ENCODE measurements at regions not wholly inside any gene's neighbourhood (a gene's known extent, or its start where the extent isn't known, plus 50 kb on each side); places are given as distances from the start of the nearest gene placed in this dataset.

DNA sequence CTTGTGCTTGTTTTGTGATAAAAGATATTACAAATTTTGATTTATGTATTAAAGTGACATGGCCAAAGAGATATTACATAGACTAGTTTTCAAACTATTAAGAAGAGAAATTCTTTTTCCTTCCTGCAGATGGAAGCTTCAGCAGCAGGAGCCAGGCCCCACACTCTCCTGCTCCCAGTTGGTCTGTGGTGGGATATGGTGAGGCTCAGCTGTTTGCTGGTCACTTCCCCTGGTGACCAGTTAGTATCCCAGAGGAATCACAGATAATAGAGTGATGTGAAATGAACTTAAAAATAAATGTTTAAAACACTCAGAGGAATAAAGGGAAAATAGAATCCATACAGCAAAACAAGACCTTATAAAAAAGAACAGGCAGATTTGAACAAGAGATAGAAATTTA lies 154.7 kb downstream of the KTN1 start:
- no peaks in the 10 kb centered on the region for H3K4me1 ChIP-seq (ENCODE audit: control insufficient read depth, insufficient read depth, low read length)
- H3K27me3 ChIP-seq (ENCODE audit: control insufficient read depth, insufficient read depth, low read length) = no peaks in the 10 kb centered on the region
- H3K9me3 ChIP-seq (ENCODE audit: control insufficient read depth, insufficient read depth, low read length) = no peaks in the 10 kb centered on the region
- H3K36me3 ChIP-seq (ENCODE audit: control insufficient read depth, insufficient read depth, low read length) = no peaks in the 10 kb centered on the region
- no peak overlapping the region for H3K4me3 ChIP-seq (ENCODE audit: low read depth, low read length)
- no peak overlapping the region for H3K9ac ChIP-seq (ENCODE audit: low read depth, low read length)

DNA sequence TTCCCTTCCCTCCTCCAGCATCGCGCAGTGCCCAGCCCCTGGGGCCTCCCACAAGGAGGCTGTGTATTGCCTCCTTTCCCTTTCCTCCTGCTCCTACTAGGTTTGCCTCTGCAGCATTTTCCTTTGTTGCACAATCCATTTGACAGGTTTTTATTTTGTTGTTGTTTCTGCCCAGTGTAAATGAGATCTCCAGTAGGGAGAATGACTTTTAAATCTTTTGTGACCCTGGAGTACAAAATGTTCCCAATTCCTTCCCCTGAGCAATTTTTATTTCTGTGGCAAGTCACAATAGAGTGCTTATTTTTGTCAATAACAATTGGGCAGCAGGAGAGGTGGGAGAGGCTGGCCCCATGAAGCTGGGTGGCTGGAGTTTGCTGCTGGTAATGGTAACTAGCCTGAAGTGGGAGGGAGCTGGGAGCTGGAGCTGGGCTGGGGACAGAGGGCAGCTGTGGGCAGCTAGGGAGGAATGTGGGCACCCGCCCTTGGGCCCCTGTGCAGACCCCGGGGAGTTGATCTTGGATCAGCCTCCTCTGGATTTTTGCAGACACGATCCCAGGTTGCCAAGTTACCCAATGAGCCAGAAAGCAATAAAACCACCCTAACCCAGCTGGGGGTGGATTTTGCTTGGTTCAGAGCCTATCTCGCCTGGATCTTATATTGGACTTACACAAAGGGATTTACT lies 160.1 kb downstream of the KTN1 start:
- Histone ChIP-seq H3K9me3 (ENCODE audit: control insufficient read depth, insufficient read depth, low read length) (no peaks in the 10 kb centered on the region), H3K9ac (ENCODE audit: low read depth, low read length) (no peak overlapping the region), H3K4me3 (ENCODE audit: low read depth, low read length) (no peak overlapping the region), H3K4me1 (ENCODE audit: control insufficient read depth, insufficient read depth, low read length) (no peaks in the 10 kb centered on the region), H3K36me3 (ENCODE audit: control insufficient read depth, insufficient read depth, low read length) (no peaks in the 10 kb centered on the region), H3K27me3 (ENCODE audit: control insufficient read depth, insufficient read depth, low read length) (no peaks in the 10 kb centered on the region)

DNA sequence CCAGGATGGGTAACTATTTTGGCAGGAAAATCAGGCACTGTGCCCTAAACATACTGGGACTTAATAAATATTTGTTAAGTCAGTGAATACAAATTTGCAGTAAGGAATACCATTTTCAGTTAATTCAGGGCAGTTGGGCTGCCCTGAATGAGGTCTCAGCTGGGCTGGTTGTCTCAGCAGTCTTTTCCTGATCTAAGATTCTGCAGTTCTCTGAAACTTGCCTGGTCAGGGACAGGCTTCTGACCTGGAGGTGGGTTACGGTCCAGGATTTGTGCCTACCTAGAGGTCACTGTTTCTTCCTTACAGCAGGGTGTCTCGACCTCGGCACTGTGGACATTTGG lies 160.6 kb downstream of the KTN1 start:
- no peak overlapping the region for H3K4me3 ChIP-seq (ENCODE audit: low read depth, low read length)
- H3K27me3 ChIP-seq (ENCODE audit: control insufficient read depth, insufficient read depth, low read length) = no peaks in the 10 kb centered on the region
- H3K36me3 ChIP-seq (ENCODE audit: control insufficient read depth, insufficient read depth, low read length) = no peaks in the 10 kb centered on the region
- H3K4me1 ChIP-seq (ENCODE audit: control insufficient read depth, insufficient read depth, low read length) = no peaks in the 10 kb centered on the region
- H3K9me3 ChIP-seq (ENCODE audit: control insufficient read depth, insufficient read depth, low read length) = no peaks in the 10 kb centered on the region
- no peak overlapping the region for H3K9ac ChIP-seq (ENCODE audit: low read depth, low read length)

DNA sequence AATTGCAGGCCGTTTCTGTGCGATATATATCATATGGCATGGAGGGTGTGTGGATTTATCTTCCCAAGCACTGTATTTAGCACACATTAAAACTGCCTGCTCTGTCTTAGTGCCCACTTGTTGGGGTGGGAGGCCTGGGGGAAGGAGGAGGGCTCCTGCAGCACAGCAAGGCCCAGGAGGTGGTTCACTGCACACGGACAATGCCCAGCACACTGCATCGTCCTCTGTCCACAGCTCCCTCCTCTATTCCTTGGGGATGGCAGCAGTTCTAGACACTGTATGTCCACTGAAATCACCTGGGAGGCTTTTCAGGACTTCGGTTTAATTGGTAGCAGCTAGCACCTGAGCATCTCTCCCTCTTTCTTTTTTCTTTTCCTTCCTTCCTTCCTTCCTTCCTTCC lies 161.2 kb downstream of the KTN1 start:
- H3K4me1 ChIP-seq (ENCODE audit: control insufficient read depth, insufficient read depth, low read length) = no peaks in the 10 kb centered on the region
- H3K9me3 ChIP-seq (ENCODE audit: control insufficient read depth, insufficient read depth, low read length) = no peaks in the 10 kb centered on the region
- no peaks in the 10 kb centered on the region for H3K36me3 ChIP-seq (ENCODE audit: control insufficient read depth, insufficient read depth, low read length)
- H3K4me3 ChIP-seq (ENCODE audit: low read depth, low read length) = no peak overlapping the region
- no peak overlapping the region for H3K9ac ChIP-seq (ENCODE audit: low read depth, low read length)
- no peaks in the 10 kb centered on the region for H3K27me3 ChIP-seq (ENCODE audit: control insufficient read depth, insufficient read depth, low read length)

DNA sequence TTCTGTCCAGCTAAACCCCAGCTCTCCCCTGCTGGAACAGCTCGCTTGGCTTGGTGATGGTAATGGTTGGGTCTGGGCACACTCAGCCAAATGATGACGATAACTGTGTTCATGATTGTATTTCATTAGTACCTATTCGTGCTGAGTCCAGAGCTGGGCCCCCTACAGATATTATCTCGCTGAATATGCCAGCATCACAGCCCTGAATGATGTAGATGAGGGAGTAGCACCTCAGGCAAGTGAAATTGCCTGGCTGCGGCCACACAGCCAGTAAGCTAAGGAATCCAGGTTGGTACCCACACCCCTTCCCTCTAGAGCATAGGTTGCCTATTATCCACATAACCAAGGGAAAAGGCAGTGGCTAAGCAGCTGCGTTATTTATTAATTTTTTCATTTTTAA lies 163.5 kb downstream of the KTN1 start:
- Histone ChIP-seq H3K9ac (ENCODE audit: low read depth, low read length) (no peak overlapping the region), H3K4me3 (ENCODE audit: low read depth, low read length) (no peak overlapping the region), H3K36me3 (ENCODE audit: control insufficient read depth, insufficient read depth, low read length) (no peaks in the 10 kb centered on the region), H3K9me3 (ENCODE audit: control insufficient read depth, insufficient read depth, low read length) (no peaks in the 10 kb centered on the region), H3K4me1 (ENCODE audit: control insufficient read depth, insufficient read depth, low read length) (no peaks in the 10 kb centered on the region), H3K27me3 (ENCODE audit: control insufficient read depth, insufficient read depth, low read length) (no peaks in the 10 kb centered on the region)

DNA sequence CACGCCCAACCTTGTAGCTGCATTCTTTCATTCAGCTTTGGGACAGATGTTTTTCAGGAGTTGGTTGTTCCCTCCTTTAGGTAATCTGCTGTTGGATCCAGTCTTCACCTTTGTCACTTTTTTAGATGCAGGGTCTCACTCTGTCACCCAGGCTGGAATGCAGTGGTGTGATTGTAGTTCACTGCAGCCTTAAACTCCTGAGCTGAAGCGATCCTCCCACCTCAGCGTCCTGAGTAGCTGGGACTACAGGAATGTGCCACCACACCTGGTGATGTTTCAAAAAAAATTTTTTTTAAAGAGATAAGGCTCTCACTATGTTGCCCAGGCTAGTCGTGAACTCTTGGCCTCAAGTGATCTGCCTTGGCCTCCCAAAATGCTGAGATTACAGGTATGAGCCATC lies 164.3 kb downstream of the KTN1 start:
- no peaks in the 10 kb centered on the region for H3K4me1 ChIP-seq (ENCODE audit: control insufficient read depth, insufficient read depth, low read length)
- H3K27me3 ChIP-seq (ENCODE audit: control insufficient read depth, insufficient read depth, low read length) = no peaks in the 10 kb centered on the region
- no peak overlapping the region for H3K4me3 ChIP-seq (ENCODE audit: low read depth, low read length)
- no peaks in the 10 kb centered on the region for H3K36me3 ChIP-seq (ENCODE audit: control insufficient read depth, insufficient read depth, low read length)
- H3K9me3 ChIP-seq (ENCODE audit: control insufficient read depth, insufficient read depth, low read length) = no peaks in the 10 kb centered on the region
- H3K9ac ChIP-seq (ENCODE audit: low read depth, low read length) = no peak overlapping the region

DNA sequence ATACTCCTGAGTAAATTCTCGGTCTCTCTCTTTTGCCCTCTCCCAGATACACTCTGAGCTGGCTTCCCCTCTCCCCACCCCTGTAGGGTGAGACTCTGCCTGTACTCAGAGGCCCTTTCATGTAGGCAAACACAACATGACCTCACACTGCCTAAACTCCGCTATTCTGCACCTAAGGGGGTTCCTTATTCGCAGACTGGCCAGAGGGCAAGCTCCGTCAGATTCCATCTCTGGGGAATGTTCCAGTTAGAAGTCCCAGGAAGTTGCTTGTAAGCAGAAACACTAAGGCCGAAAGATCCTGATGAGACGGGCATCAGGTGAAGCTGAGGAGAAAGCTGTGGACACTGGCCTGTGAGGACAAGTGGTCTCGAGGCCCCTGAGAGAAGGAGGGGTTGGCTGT lies 165.9 kb downstream of the KTN1 start:
- Histone ChIP-seq H3K4me3 (ENCODE audit: low read depth, low read length) (no peak overlapping the region), H3K4me1 (ENCODE audit: control insufficient read depth, insufficient read depth, low read length) (no peaks in the 10 kb centered on the region), H3K36me3 (ENCODE audit: control insufficient read depth, insufficient read depth, low read length) (no peaks in the 10 kb centered on the region), H3K9me3 (ENCODE audit: control insufficient read depth, insufficient read depth, low read length) (no peaks in the 10 kb centered on the region), H3K27me3 (ENCODE audit: control insufficient read depth, insufficient read depth, low read length) (no peaks in the 10 kb centered on the region), H3K9ac (ENCODE audit: low read depth, low read length) (no peak overlapping the region)

DNA sequence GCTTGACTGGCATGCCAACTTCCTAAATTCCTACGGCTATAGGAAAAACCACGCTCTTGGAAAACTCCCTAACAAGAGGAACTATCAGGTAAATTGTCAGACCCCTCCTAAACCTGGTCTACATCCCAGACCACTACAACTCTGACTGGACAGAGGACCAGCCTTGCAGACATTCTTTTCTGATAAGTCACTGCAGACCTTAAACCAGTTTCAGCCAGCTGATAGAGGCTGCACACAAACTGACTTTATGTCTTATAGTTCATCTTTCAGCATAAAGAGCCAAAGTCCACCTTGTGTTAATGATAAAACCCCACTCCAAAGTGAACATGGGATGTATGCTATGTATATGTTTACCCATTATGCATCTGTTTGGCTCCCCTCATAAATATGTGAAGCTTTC lies 166.6 kb downstream of the KTN1 start:
- Histone ChIP-seq H3K4me3 (ENCODE audit: low read depth, low read length) (no peak overlapping the region), H3K36me3 (ENCODE audit: control insufficient read depth, insufficient read depth, low read length) (no peaks in the 10 kb centered on the region)

DNA sequence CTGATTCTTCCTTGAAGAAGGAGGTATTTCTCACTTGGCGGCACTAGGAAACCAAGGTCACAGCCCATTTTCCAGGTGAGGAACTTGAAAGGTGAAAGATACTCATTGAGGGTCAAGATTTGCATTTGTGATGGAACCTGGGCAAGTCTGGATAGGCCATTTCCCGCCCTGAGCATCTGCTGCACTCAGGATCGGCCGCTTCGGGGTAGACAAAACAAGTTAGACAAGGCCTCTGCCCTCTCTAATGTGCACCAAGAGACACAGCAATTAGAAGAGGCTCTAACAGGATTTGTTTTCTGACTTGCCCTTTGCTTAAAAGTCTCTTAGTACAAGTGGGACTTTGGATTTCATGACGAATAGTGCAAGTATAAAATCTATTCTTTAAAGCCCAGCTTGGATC lies 167.2 kb downstream of the KTN1 start:
- H3K9ac ChIP-seq (ENCODE audit: low read depth, low read length) = no peak overlapping the region
- H3K27me3 ChIP-seq (ENCODE audit: control insufficient read depth, insufficient read depth, low read length) = no peaks in the 10 kb centered on the region

More for the DNA sequence above, 166.6 kb downstream of the KTN1 start:
- no peak overlapping the region for H3K9ac ChIP-seq (ENCODE audit: low read depth, low read length)
- no peaks in the 10 kb centered on the region for H3K9me3 ChIP-seq (ENCODE audit: control insufficient read depth, insufficient read depth, low read length)
- H3K27me3 ChIP-seq (ENCODE audit: control insufficient read depth, insufficient read depth, low read length) = no peaks in the 10 kb centered on the region
- H3K4me1 ChIP-seq (ENCODE audit: control insufficient read depth, insufficient read depth, low read length) = no peaks in the 10 kb centered on the region

DNA sequence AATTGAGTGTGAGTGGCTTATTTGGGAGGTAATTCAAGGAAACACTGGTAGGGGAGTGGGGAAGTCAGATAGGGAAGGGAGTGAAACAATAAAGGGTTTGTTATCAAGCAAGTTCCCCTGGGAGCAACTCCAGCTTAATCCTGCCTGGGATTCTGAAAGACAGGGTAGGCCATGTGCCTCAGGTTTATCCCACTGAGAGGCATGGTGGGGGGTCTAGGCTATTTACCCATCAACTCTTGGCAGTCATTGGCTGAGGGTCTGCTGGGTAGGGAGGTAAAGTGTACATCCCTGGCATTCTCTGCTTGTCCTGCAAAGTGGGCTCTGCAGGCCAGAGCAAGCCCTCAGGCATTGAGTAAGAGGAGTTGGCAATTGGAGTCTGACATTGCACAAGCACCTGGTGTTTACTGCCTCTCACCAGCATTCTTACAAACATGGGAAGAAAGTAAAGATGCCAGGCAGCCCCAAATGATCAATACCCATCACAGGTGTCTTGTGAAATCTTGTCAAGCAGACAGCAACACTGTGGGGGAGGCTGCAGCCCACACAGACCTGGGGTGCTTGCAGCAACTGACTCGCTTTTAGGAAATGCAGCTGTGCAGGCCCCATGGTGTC lies 169.3 kb downstream of the KTN1 start:
- H3K36me3 ChIP-seq (ENCODE audit: control insufficient read depth, insufficient read depth, low read length) = no peaks in the 10 kb centered on the region
- no peaks in the 10 kb centered on the region for H3K27me3 ChIP-seq (ENCODE audit: control insufficient read depth, insufficient read depth, low read length)
- peaks cover 13% of the 10 kb centered on the region for H3K4me1 ChIP-seq (ENCODE audit: control insufficient read depth, insufficient read depth, low read length)
- H3K9me3 ChIP-seq (ENCODE audit: control insufficient read depth, insufficient read depth, low read length) = no peaks in the 10 kb centered on the region
- H3K9ac ChIP-seq (ENCODE audit: low read depth, low read length) = no peak overlapping the region
- no peak overlapping the region for H3K4me3 ChIP-seq (ENCODE audit: low read depth, low read length)

More for the DNA sequence above, 167.2 kb downstream of the KTN1 start:
- H3K4me3 ChIP-seq (ENCODE audit: low read depth, low read length) = no peak overlapping the region
- H3K4me1 ChIP-seq (ENCODE audit: control insufficient read depth, insufficient read depth, low read length) = peaks cover 2% of the 10 kb centered on the region
- H3K9me3 ChIP-seq (ENCODE audit: control insufficient read depth, insufficient read depth, low read length) = no peaks in the 10 kb centered on the region
- no peaks in the 10 kb centered on the region for H3K36me3 ChIP-seq (ENCODE audit: control insufficient read depth, insufficient read depth, low read length)

DNA sequence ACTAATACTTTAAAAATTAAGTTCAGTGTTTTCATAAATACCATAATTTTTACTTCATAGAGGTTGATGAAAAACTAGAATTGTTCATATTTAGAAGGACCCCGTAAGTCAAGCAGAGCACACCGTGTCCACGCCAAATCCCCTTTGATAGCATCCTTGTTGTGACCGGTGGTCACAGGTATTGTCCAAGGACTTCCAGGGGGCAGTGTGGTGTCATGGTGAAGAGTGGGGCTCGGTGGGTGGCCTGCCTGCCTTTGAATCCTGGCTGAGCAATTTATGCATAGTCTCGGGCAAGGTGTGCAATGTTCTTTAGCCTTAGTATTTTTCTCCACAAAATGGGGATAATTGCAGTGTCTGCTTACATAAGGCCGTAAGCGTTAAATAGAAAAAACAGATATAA lies 169.9 kb downstream of the KTN1 start:
- H3K4me3 ChIP-seq (ENCODE audit: low read depth, low read length) = no peak overlapping the region
- no peaks in the 10 kb centered on the region for H3K9me3 ChIP-seq (ENCODE audit: control insufficient read depth, insufficient read depth, low read length)
- H3K9ac ChIP-seq (ENCODE audit: low read depth, low read length) = no peak overlapping the region
- H3K27me3 ChIP-seq (ENCODE audit: control insufficient read depth, insufficient read depth, low read length) = no peaks in the 10 kb centered on the region
- H3K36me3 ChIP-seq (ENCODE audit: control insufficient read depth, insufficient read depth, low read length) = no peaks in the 10 kb centered on the region
- peaks cover 13% of the 10 kb centered on the region for H3K4me1 ChIP-seq (ENCODE audit: control insufficient read depth, insufficient read depth, low read length)

DNA sequence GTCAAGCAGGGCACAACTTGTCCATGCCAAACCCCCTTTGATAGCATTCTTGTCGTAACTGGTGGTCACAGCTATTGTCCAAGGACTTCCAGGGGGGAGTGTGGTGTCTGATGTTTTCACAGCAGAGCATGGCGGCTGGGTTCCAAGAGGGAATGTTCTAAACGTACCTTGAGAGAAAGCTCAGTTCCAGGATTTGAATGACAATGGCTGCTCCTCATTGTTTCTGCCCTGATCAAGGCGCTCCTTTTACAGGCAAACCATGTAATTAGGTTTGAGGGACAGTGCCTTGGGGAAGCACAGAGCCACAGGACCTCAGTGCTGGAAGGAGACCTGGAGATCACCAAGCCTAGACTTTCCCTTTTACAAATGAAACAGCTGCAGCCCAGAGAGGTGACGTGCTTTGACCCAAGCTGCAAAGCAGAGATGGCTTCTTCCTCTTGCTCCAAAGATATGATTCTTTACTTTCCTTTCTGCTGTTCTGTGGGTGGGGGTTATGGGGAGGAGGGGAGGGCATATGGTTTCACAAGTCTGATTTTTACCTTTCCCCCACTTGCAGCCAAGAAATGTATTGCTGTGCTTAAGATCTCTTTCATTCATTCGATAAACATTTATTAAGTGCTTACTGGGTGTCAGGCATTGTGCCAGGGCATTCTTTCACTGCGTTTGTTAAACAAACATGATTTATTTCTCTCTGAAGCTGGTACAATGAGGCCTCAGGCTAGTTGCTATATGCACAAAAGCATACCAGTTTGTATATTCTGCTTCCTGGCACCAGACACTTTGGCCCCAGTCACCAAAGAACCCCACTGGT lies 172.8 kb downstream of the KTN1 start:
- no peaks in the 10 kb centered on the region for H3K27me3 ChIP-seq (ENCODE audit: control insufficient read depth, insufficient read depth, low read length)
- peaks cover 13% of the 10 kb centered on the region for H3K4me1 ChIP-seq (ENCODE audit: control insufficient read depth, insufficient read depth, low read length)
- no peaks in the 10 kb centered on the region for H3K9me3 ChIP-seq (ENCODE audit: control insufficient read depth, insufficient read depth, low read length)
- H3K9ac ChIP-seq (ENCODE audit: low read depth, low read length) = no peak overlapping the region
- no peak overlapping the region for H3K4me3 ChIP-seq (ENCODE audit: low read depth, low read length)
- no peaks in the 10 kb centered on the region for H3K36me3 ChIP-seq (ENCODE audit: control insufficient read depth, insufficient read depth, low read length)

All from iPS-15b (cell line).